Epithelial cell of prostate (primary cell): ENCODE measurements at regions not wholly inside any gene's neighbourhood (a gene's known extent, or its start where the extent isn't known, plus 50 kb on each side); places are given as distances from the start of the nearest gene placed in this dataset.

Experiments used
- DNase-seq: peaks from one replicate; pipeline ENCODE4 v3.0.0-alpha.2; 2011; ENCODE audit warnings: low read depth, low spot score
- H3K27ac ChIP-seq: fragments of 450-650 bp; 2 replicates; pipeline ENCODE4 v1.5.1; 2017; ENCODE audit warnings: mild to moderate bottlenecking

- no peak overlapping the region for H3K27ac ChIP-seq
- peak; percentile 0 for DNase-seq
Observed at GRCh38 chr13:106691861-106692260, 123.9 kb upstream of the ARGLU1 start.

GRCh38 chr13:106691341-106691740 is 123.4 kb upstream of the ARGLU1 start:
- H3K27ac ChIP-seq, result no peak overlapping the region
- DNase-seq, result no peak

- no peak for DNase-seq
- H3K27ac ChIP-seq, result no peak overlapping the region
Observed at GRCh38 chr13:106690779-106691178, 122.8 kb upstream of the ARGLU1 start.

GRCh38 chr13:106689906-106690305 is 122.0 kb upstream of the ARGLU1 start:
- no peak for DNase-seq
- H3K27ac ChIP-seq, result no peak overlapping the region

- no peak overlapping the region for H3K27ac ChIP-seq
- DNase-seq, result no peak
Observed at GRCh38 chr13:106688940-106689339, 121.0 kb upstream of the ARGLU1 start.

- no peak for DNase-seq
- no peak overlapping the region for H3K27ac ChIP-seq
Observed at GRCh38 chr13:106686163-106686562, 118.2 kb upstream of the ARGLU1 start.

- DNase-seq, result no peak
- H3K27ac ChIP-seq, result no peak overlapping the region
Observed at GRCh38 chr13:106685143-106685542, 117.2 kb upstream of the ARGLU1 start.

GRCh38 chr13:106683918-106684317 is 116.0 kb upstream of the ARGLU1 start:
- DNase-seq, result no peak
- no peak overlapping the region for H3K27ac ChIP-seq

GRCh38 chr13:106683179-106683578 is 115.2 kb upstream of the ARGLU1 start:
- H3K27ac ChIP-seq, result no peak overlapping the region
- no peak for DNase-seq

GRCh38 chr13:106681997-106682396 is 114.1 kb upstream of the ARGLU1 start:
- DNase-seq, result no peak
- H3K27ac ChIP-seq, result no peak overlapping the region

GRCh38 chr13:106681536-106681935 is 113.6 kb upstream of the ARGLU1 start:
- no peak overlapping the region for H3K27ac ChIP-seq
- no peak for DNase-seq

GRCh38 chr13:106680796-106681472 is 113.0 kb upstream of the ARGLU1 start:
- DNase-seq, result no peak
- H3K27ac ChIP-seq, result no peak overlapping the region

- H3K27ac ChIP-seq, result no peak overlapping the region
- no peak for DNase-seq
Observed at GRCh38 chr13:106678646-106679418, 110.9 kb upstream of the ARGLU1 start.

GRCh38 chr13:106675311-106675710 is 107.4 kb upstream of the ARGLU1 start:
- DNase-seq, result no peak
- H3K27ac ChIP-seq, result no peak overlapping the region

- no peak overlapping the region for H3K27ac ChIP-seq
- no peak for DNase-seq
Observed at GRCh38 chr13:106660746-106661625, 93.0 kb upstream of the ARGLU1 start.

GRCh38 chr13:106657104-106657503 is 89.2 kb upstream of the ARGLU1 start:
- H3K27ac ChIP-seq, result no peak overlapping the region
- no peak for DNase-seq

- no peak overlapping the region for H3K27ac ChIP-seq
Observed at GRCh38 chr13:106656186-106656585, 88.2 kb upstream of the ARGLU1 start.

GRCh38 chr13:106651442-106651841 is 83.5 kb upstream of the ARGLU1 start:
- no peak overlapping the region for H3K27ac ChIP-seq
- DNase-seq, result no peak

More at GRCh38 chr13:106656186-106656585, 88.2 kb upstream of the ARGLU1 start:
- no peak for DNase-seq

- DNase-seq, result no peak
- H3K27ac ChIP-seq, result no peak overlapping the region
Observed at GRCh38 chr13:106650690-106651205, 82.8 kb upstream of the ARGLU1 start.

- DNase-seq, result peak; percentile 70
- H3K27ac ChIP-seq, result no peak overlapping the region
Observed at GRCh38 chr13:106649495-106649894, 81.6 kb upstream of the ARGLU1 start.

GRCh38 chr13:106640515-106640914 is 72.6 kb upstream of the ARGLU1 start:
- no peak for DNase-seq
- H3K27ac ChIP-seq, result no peak overlapping the region
